Tibial artery (tissue), 4 donors: ENCODE measurements at regions not wholly inside any gene's neighbourhood (a gene's known extent, or its start where the extent isn't known, plus 50 kb on each side); places are given as distances from the start of the nearest gene placed in this dataset.
A peak's percentile ranks its signal among the peaks of the same experiment; 100 is the strongest.

Experiments used
- DNase-seq, 2 donors: peaks; one replicate each; pipeline ENCODE4 v3.0.0-alpha.2; 2019
- H3K27ac ChIP-seq, 2 donors: fragments of 200-600 bp; sonication (generic) in 1 of 2; 1 replicate in 1 of 2; 2 replicates in 1 of 2; pipeline ENCODE4 v1.5.1; 2018 to 2019; ENCODE audit warnings: mild to moderate bottlenecking in 1 of 2
- H3K27me3 ChIP-seq, 2 donors: fragments of 200-600 bp; sonication (generic) in 1 of 2; one replicate each; pipeline versions ENCODE4 v1.5.1 to v1.6.0; 2016 to 2019
- H3K36me3 ChIP-seq, 3 donors: fragments of 200-600 bp; sonication (generic) in 2 of 3; one replicate each; pipeline ENCODE4 v1.5.1; 2016 to 2019; ENCODE audit warnings: mild to moderate bottlenecking in 2 of 3
- H3K4me1 ChIP-seq, 4 donors: fragments of 200-600 bp; sonication (generic) in 2 of 4; 1 replicate in 3 of 4; 2 replicates in 1 of 4; pipeline ENCODE4 v1.5.1; 2016 to 2019
- H3K4me3 ChIP-seq, 2 donors: fragments of 200-600 bp; sonication (generic) in 1 of 2; 1 replicate in 1 of 2; 2 replicates in 1 of 2; pipeline ENCODE4 v1.5.1; 2018 to 2019; ENCODE audit warnings: mild to moderate bottlenecking in 2 of 2
- H3K9me3 ChIP-seq, 3 donors: fragments of 200-600 bp; sonication (generic) in 1 of 3; one replicate each; pipeline ENCODE4 v1.5.1; 2016 to 2019
- CTCF ChIP-seq, 2 experiments: fragments of 200-600 bp in 1 of 2; fragments of 450-650 bp in 1 of 2; IDR thresholded peaks; one replicate each; pipeline ENCODE4 v1.5.1; 2017 to 2019; ENCODE audit warnings: antibody characterized with exemption in 2 of 2, mild to moderate bottlenecking in 1 of 2, moderate library complexity in 1 of 2
- intact Hi-C: fragments of 100-400 bp; cut with DNase I; formaldehyde crosslinking; loops from one replicate; pipeline ENCODE4 v1.15.0; 2023; ENCODE audit warnings: low total_unique reads

- Histone ChIP-seq H3K27ac (no peak overlapping the region), H3K27me3 (no peaks in the 10 kb centered on the region), H3K9me3 (peaks cover 0 to 5% (median 3%) of the 10 kb centered on the region in 3 donors), H3K4me3 (no peak overlapping the region), H3K36me3 (no peaks in the 10 kb centered on the region), H3K4me1 (no peaks in the 10 kb centered on the region)
- intact Hi-C loops = no loop called here
- peak in 1 of 2 donors; percentile 27 for DNase-seq
- no peak for TF ChIP-seq CTCF (IDR thresholded peaks at IDR 0.05)
These were observed 53.3 kb upstream of the LINC01488 start for GRCh38 chr11:69427906-69428880.

- no peak for TF ChIP-seq CTCF (IDR thresholded peaks at IDR 0.05)
- intact Hi-C loops = no loop called here
- H3K4me1 ChIP-seq = no peaks in the 10 kb centered on the region
- H3K36me3 ChIP-seq = no peaks in the 10 kb centered on the region
- H3K27ac ChIP-seq = no peak overlapping the region
- peaks cover 0 to under 1% (median under 1%) of the 10 kb centered on the region in 3 donors for H3K9me3 ChIP-seq
- DNase-seq = no peak
- H3K27me3 ChIP-seq = no peaks in the 10 kb centered on the region
- no peak overlapping the region for H3K4me3 ChIP-seq
These were observed 51.6 kb upstream of the LINC01488 start for GRCh38 chr11:69429716-69430491.

GRCh38 chr11:69430566-69430965 is 50.9 kb upstream of the LINC01488 start:
- Histone ChIP-seq H3K27me3 (no peaks in the 10 kb centered on the region), H3K4me1 (no peaks in the 10 kb centered on the region), H3K9me3 (no peaks in the 10 kb centered on the region), H3K27ac (no peak overlapping the region), H3K36me3 (no peaks in the 10 kb centered on the region), H3K4me3 (no peak overlapping the region)
- TF ChIP-seq CTCF (IDR thresholded peaks at IDR 0.05) = no peak
- DNase-seq = no peak
- intact Hi-C loops = no loop called here

- Histone ChIP-seq H3K36me3 (no peaks in the 10 kb centered on the region), H3K27me3 (no peaks in the 10 kb centered on the region), H3K27ac (no peak overlapping the region), H3K4me1 (no peaks in the 10 kb centered on the region), H3K4me3 (no peak overlapping the region), H3K9me3 (no peaks in the 10 kb centered on the region)
- no peak for DNase-seq
- intact Hi-C loops = no loop called here
- no peak for TF ChIP-seq CTCF (IDR thresholded peaks at IDR 0.05)
These were observed 50.3 kb upstream of the LINC01488 start for GRCh38 chr11:69431136-69431535.
